ENCODE measurements at regions not wholly inside any gene's neighbourhood (a gene's known extent, or its start where the extent isn't known, plus 50 kb on each side); places are given as distances from the start of the nearest gene placed in this dataset.
A peak's percentile ranks its signal among the peaks of the same experiment; 100 is the strongest.

GRCh38 chr5:89211836-89212235 lies 328.9 kb upstream of the MEF2C start:
- peak; percentile 66 for DNase-seq (ENCODE audit: low read depth)
- ChIA-PET POLR2A (no interaction called here), CTCF (no interaction called here)
- Histone ChIP-seq H3K27me3 (ENCODE audit: control insufficient read depth, insufficient read depth, low read length) (no peaks in the 10 kb centered on the region), H3K4me3 (ENCODE audit: low read depth, low read length) (no peak overlapping the region), H3K36me3 (ENCODE audit: control insufficient read depth, insufficient read depth, low read length) (no peaks in the 10 kb centered on the region)
- no peak for TF ChIP-seq CTCF (IDR thresholded peaks at IDR 0.05; ENCODE audit: insufficient read depth, low read depth, low read length)

- DNase-seq (ENCODE audit: low read depth), result no peak
- H3K27me3 ChIP-seq (ENCODE audit: control insufficient read depth, insufficient read depth, low read length), result no peaks in the 10 kb centered on the region
- POLR2A ChIA-PET, result no interaction called here
- no peak overlapping the region for H3K4me3 ChIP-seq (ENCODE audit: low read depth, low read length)
- TF ChIP-seq CTCF (IDR thresholded peaks at IDR 0.05; ENCODE audit: insufficient read depth, low read depth, low read length), result no peak
- CTCF ChIA-PET, result no interaction called here
- no peaks in the 10 kb centered on the region for H3K36me3 ChIP-seq (ENCODE audit: control insufficient read depth, insufficient read depth, low read length)
Observed at GRCh38 chr5:89208811-89209210, 325.8 kb upstream of the MEF2C start.

GRCh38 chr5:89208392-89208791 lies 325.4 kb upstream of the MEF2C start:
- H3K4me3 ChIP-seq (ENCODE audit: low read depth, low read length), result no peak overlapping the region
- H3K27me3 ChIP-seq (ENCODE audit: control insufficient read depth, insufficient read depth, low read length), result no peaks in the 10 kb centered on the region; the same call in 1 of the 2 replicates
- CTCF ChIA-PET, result no interaction called here
- DNase-seq (ENCODE audit: low read depth), result no peak
- TF ChIP-seq CTCF (IDR thresholded peaks at IDR 0.05; ENCODE audit: insufficient read depth, low read depth, low read length), result no peak
- H3K36me3 ChIP-seq (ENCODE audit: control insufficient read depth, insufficient read depth, low read length), result no peaks in the 10 kb centered on the region
- POLR2A ChIA-PET, result no interaction called here

- ChIA-PET CTCF (no interaction called here), POLR2A (no interaction called here)
- H3K36me3 ChIP-seq (ENCODE audit: control insufficient read depth, insufficient read depth, low read length), result no peaks in the 10 kb centered on the region
- no peak overlapping the region for H3K4me3 ChIP-seq (ENCODE audit: low read depth, low read length)
- no peak for TF ChIP-seq CTCF (IDR thresholded peaks at IDR 0.05; ENCODE audit: insufficient read depth, low read depth, low read length)
- H3K27me3 ChIP-seq (ENCODE audit: control insufficient read depth, insufficient read depth, low read length), result no peaks in the 10 kb centered on the region; the same call in 1 of the 2 replicates
- DNase-seq (ENCODE audit: low read depth), result peak; percentile 28
Observed at GRCh38 chr5:89204756-89205155, 321.8 kb upstream of the MEF2C start.

GRCh38 chr5:89203611-89204010 lies 320.6 kb upstream of the MEF2C start:
- DNase-seq (ENCODE audit: low read depth), result no peak
- Histone ChIP-seq H3K4me3 (ENCODE audit: low read depth, low read length) (no peak overlapping the region), H3K27me3 (ENCODE audit: control insufficient read depth, insufficient read depth, low read length) (no peaks in the 10 kb centered on the region; the same call in 1 of the 2 replicates), H3K36me3 (ENCODE audit: control insufficient read depth, insufficient read depth, low read length) (no peaks in the 10 kb centered on the region)
- POLR2A ChIA-PET, result no interaction called here
- CTCF ChIA-PET, result no interaction called here
- no peak for TF ChIP-seq CTCF (IDR thresholded peaks at IDR 0.05; ENCODE audit: insufficient read depth, low read depth, low read length)

All from BJ (cell line).